Panc1 (cell line): ENCODE measurements at regions not wholly inside any gene's neighbourhood (a gene's known extent, or its start where the extent isn't known, plus 50 kb on each side); places are given as distances from the start of the nearest gene placed in this dataset.

Source experiments
- ATAC-seq: fragments of 200-7000 bp; cut with Tn5 transposase; 2 replicates; pipeline ENCODE4 v1.9.1; 2020; ENCODE audit warnings: mild to moderate bottlenecking, moderate library complexity
- BruUV-seq: library from RNA; stranded (reverse); fragments of 400-500 nt; replicated peaks from 2 replicates; lab custom pipeline; 2021; lab: Mats Ljungman, UMichigan
- CTCF ChIA-PET: fragments of 300-600 bp; sonication (Branson Sonifier 250); formaldehyde crosslinking; loops from one replicate; lab custom pipeline; 2022; ENCODE audit warnings: antibody characterized with exemption; lab: Charles Lee
- POLR2A ChIA-PET: fragments of 300-600 bp; sonication (Branson Sonifier 250); formaldehyde crosslinking; loops from one replicate; lab custom pipeline; 2022; ENCODE audit warnings: antibody characterized with exemption; lab: Charles Lee
- DNase-seq: peaks from one replicate; pipeline ENCODE4 v3.0.0-alpha.2; 2010; ENCODE audit warnings: low read depth, low spot score
- H3K27ac ChIP-seq: 2 replicates; pipeline ENCODE4 v1.5.1; 2011; ENCODE audit warnings: mild to moderate bottlenecking, low read length, inconsistent platforms
- H3K27me3 ChIP-seq: fragments of 200-500 bp; sonication (Bioruptor generic); 2 replicates; pipeline ENCODE4 v1.6.0; 2014; ENCODE audit warnings: low read length, inconsistent platforms; ENCODE audit not compliant: control insufficient read depth, insufficient read depth
- H3K36me3 ChIP-seq: fragments of 200-500 bp; sonication (Bioruptor generic); 2 replicates; pipeline ENCODE4 v1.5.1; 2014; ENCODE audit warnings: inconsistent platforms, mild to moderate bottlenecking, low read length, moderate library complexity; ENCODE audit not compliant: control insufficient read depth, insufficient read depth
- H3K4me1 ChIP-seq: 2 replicates; pipeline ENCODE4 v1.5.1; 2011; ENCODE audit warnings: inconsistent platforms, mild to moderate bottlenecking, low read length, moderate library complexity; ENCODE audit not compliant: control insufficient read depth, insufficient read depth
- H3K4me3 ChIP-seq, 2 experiments: 2 replicates each; pipeline ENCODE4 v1.5.1; 2011 to 2012; ENCODE audit warnings: low read depth in 2 of 2, low read length in 2 of 2, mild to moderate bottlenecking in 2 of 2, inconsistent platforms in 1 of 2, moderate library complexity in 1 of 2
- H3K9me3 ChIP-seq: fragments of 200-500 bp; sonication (Bioruptor generic); 2 replicates; pipeline ENCODE4 v1.5.1; 2014; ENCODE audit warnings: low read depth, mild to moderate bottlenecking, inconsistent platforms, low read length, moderate library complexity; ENCODE audit not compliant: control insufficient read depth, insufficient read depth
- POLR2AphosphoS5 ChIP-seq: IDR thresholded peaks from 2 replicates; pipeline ENCODE4 v1.6.1; 2012; ENCODE audit warnings: mild to moderate bottlenecking, low read depth, low read length, moderate library complexity
- REST ChIP-seq, 2 experiments: IDR thresholded peaks; 2 replicates each; pipeline ENCODE4 v1.6.1; 2011 to 2012; ENCODE audit warnings: low read depth in 2 of 2, control low read depth in 1 of 2, low read length in 1 of 2, mild to moderate bottlenecking in 1 of 2, moderate library complexity in 1 of 2; ENCODE audit not compliant: insufficient read depth in 1 of 2
- SIN3A ChIP-seq: IDR thresholded peaks from 2 replicates; pipeline ENCODE4 v1.6.1; 2012; ENCODE audit warnings: low read depth, mild to moderate bottlenecking, low read length, moderate library complexity, borderline replicate concordance; ENCODE audit not compliant: insufficient read depth
- TCF7L2 ChIP-seq: IDR thresholded peaks from 2 replicates; pipeline ENCODE4 v1.6.1; 2011; ENCODE audit warnings: mild to moderate bottlenecking, low read depth, low read length, inconsistent platforms
- in situ Hi-C: cut with HindIII; loops from 2 replicates; pipeline ENCODE4 v1.10.0; 2016; ENCODE audit warnings: low sequenced_read_pairs, low pct_unique_long_range_greater_than_20kb
- intact Hi-C: fragments of 100-400 bp; cut with micrococcal nuclease; formaldehyde crosslinking; loops from one replicate; pipeline ENCODE4 v1.10.0; 2022; ENCODE audit not compliant: unreplicated experiment
- TF ChIP-seq, protein P1 (sequence below): fragments of 450-650 bp; IDR thresholded peaks from 2 replicates; pipeline ENCODE4 v1.5.1; 2017; ENCODE audit warnings: mild to moderate bottlenecking

- DNase-seq (no peak), ATAC-seq (no peak)
- Histone ChIP-seq H3K4me1 (no peaks in the 10 kb centered on the region), H3K4me3 (no peak overlapping the region), H3K9me3 (no peaks in the 10 kb centered on the region), H3K27me3 (no peaks in the 10 kb centered on the region), H3K36me3 (no peaks in the 10 kb centered on the region), H3K27ac (no peak overlapping the region)
- ChIA-PET POLR2A (no interaction called here), CTCF (no interaction called here)
- in situ Hi-C loops: no loop called here
- intact Hi-C loops: no loop called here
- TF ChIP-seq, protein P1, sequence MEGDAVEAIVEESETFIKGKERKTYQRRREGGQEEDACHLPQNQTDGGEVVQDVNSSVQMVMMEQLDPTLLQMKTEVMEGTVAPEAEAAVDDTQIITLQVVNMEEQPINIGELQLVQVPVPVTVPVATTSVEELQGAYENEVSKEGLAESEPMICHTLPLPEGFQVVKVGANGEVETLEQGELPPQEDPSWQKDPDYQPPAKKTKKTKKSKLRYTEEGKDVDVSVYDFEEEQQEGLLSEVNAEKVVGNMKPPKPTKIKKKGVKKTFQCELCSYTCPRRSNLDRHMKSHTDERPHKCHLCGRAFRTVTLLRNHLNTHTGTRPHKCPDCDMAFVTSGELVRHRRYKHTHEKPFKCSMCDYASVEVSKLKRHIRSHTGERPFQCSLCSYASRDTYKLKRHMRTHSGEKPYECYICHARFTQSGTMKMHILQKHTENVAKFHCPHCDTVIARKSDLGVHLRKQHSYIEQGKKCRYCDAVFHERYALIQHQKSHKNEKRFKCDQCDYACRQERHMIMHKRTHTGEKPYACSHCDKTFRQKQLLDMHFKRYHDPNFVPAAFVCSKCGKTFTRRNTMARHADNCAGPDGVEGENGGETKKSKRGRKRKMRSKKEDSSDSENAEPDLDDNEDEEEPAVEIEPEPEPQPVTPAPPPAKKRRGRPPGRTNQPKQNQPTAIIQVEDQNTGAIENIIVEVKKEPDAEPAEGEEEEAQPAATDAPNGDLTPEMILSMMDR: no peak
- TF ChIP-seq TCF7L2: no peak
- TF ChIP-seq POLR2AphosphoS5: no peak
- no peak for TF ChIP-seq REST (IDR thresholded peaks at IDR 0.05; ENCODE audit: insufficient read depth in 1 of 2, low read depth in 2 of 2, low read length in 1 of 2)
- TF ChIP-seq SIN3A: no peak
- no TSS peak for BruUV-seq
These were observed 361.4 kb downstream of the CBLL2 start for GRCh38 chrX:22634083-22634482.

GRCh38 chrX:22634751-22635150 lies 362.0 kb downstream of the CBLL2 start:
- H3K36me3 ChIP-seq: no peaks in the 10 kb centered on the region
- POLR2A ChIA-PET: no interaction called here
- DNase-seq: no peak
- intact Hi-C loops (no loop called here), in situ Hi-C loops (no loop called here)
- TF ChIP-seq TCF7L2 (no peak), REST (IDR thresholded peaks at IDR 0.05; ENCODE audit: insufficient read depth in 1 of 2, low read depth in 2 of 2, low read length in 1 of 2) (no peak), POLR2AphosphoS5 (no peak), SIN3A (no peak)
- TF ChIP-seq, protein P1: no peak
- BruUV-seq: no TSS peak
- no peaks in the 10 kb centered on the region for H3K4me1 ChIP-seq
- H3K4me3 ChIP-seq: no peak overlapping the region
- no peaks in the 10 kb centered on the region for H3K9me3 ChIP-seq
- H3K27me3 ChIP-seq: no peaks in the 10 kb centered on the region
- CTCF ChIA-PET: no interaction called here
- ATAC-seq: no peak
- no peak overlapping the region for H3K27ac ChIP-seq
